ENCODE measurements at regions not wholly inside any gene's neighbourhood (a gene's known extent, or its start where the extent isn't known, plus 50 kb on each side); places are given as distances from the start of the nearest gene placed in this dataset.

GRCh38 chr4:133823177-133823576 lies 378.4 kb downstream of the PABPC4L start:
- H3K27ac ChIP-seq = no peak overlapping the region

GRCh38 chr4:133812954-133813353 lies 388.6 kb downstream of the PABPC4L start:
- Histone ChIP-seq H3K27me3 (no peaks in the 10 kb centered on the region), H3K4me1 (no peaks in the 10 kb centered on the region), H3K9me3 (peaks cover 0 to 18% (median 0%) of the 10 kb centered on the region in 4 donors), H3K27ac (no peak overlapping the region), H3K36me3 (no peaks in the 10 kb centered on the region), H3K4me3 (no peak overlapping the region)
- no peak for TF ChIP-seq POLR2A (IDR thresholded peaks at IDR 0.05)
- no peak for TF ChIP-seq EP300 (IDR thresholded peaks at IDR 0.05)
- TF ChIP-seq CTCF (IDR thresholded peaks at IDR 0.05) = no peak
- WGBS, 2 donors = 63 to 70% methylated on average over 2 of the region's 2 CpGs
- DNase-seq (ENCODE audit: low spot score in 2 of 2) = no peak

More at GRCh38 chr4:133823177-133823576, 378.4 kb downstream of the PABPC4L start:
- H3K4me1 ChIP-seq = no peaks in the 10 kb centered on the region
- no peak overlapping the region for H3K4me3 ChIP-seq
- H3K27me3 ChIP-seq = no peaks in the 10 kb centered on the region
- TF ChIP-seq CTCF (IDR thresholded peaks at IDR 0.05) (no peak), EP300 (IDR thresholded peaks at IDR 0.05) (no peak), POLR2A (IDR thresholded peaks at IDR 0.05) (no peak)
- no peaks in the 10 kb centered on the region for H3K36me3 ChIP-seq
- H3K9me3 ChIP-seq = peaks cover 0 to 2% (median 0%) of the 10 kb centered on the region in 4 donors
- DNase-seq (ENCODE audit: low spot score in 2 of 2) = no peak
- 84 to 86% methylated on average over 3 of the region's 3 CpGs for WGBS, 2 donors

GRCh38 chr4:133812236-133812635 lies 389.4 kb downstream of the PABPC4L start:
- Histone ChIP-seq H3K36me3 (no peaks in the 10 kb centered on the region), H3K4me3 (no peak overlapping the region), H3K9me3 (peaks cover 0 to 12% (median 0%) of the 10 kb centered on the region in 4 donors), H3K27ac (no peak overlapping the region), H3K27me3 (no peaks in the 10 kb centered on the region), H3K4me1 (no peaks in the 10 kb centered on the region)
- no peak for DNase-seq (ENCODE audit: low spot score in 2 of 2)
- TF ChIP-seq CTCF (IDR thresholded peaks at IDR 0.05) (no peak), EP300 (IDR thresholded peaks at IDR 0.05) (no peak), POLR2A (IDR thresholded peaks at IDR 0.05) (no peak)

- H3K36me3 ChIP-seq = no peaks in the 10 kb centered on the region
- no peak for DNase-seq (ENCODE audit: low spot score in 2 of 2)
- no peaks in the 10 kb centered on the region for H3K4me1 ChIP-seq
- H3K27me3 ChIP-seq = no peaks in the 10 kb centered on the region
- no peaks in the 10 kb centered on the region for H3K9me3 ChIP-seq
- no peak overlapping the region for H3K27ac ChIP-seq
- no peak overlapping the region for H3K4me3 ChIP-seq
- 68% methylated on average over 3 of the region's 3 CpGs for WGBS, 2 donors
- TF ChIP-seq POLR2A (IDR thresholded peaks at IDR 0.05) = no peak
- no peak for TF ChIP-seq EP300 (IDR thresholded peaks at IDR 0.05)
- TF ChIP-seq CTCF (IDR thresholded peaks at IDR 0.05) = no peak
These were observed 393.4 kb downstream of the PABPC4L start for GRCh38 chr4:133808151-133808550.

GRCh38 chr4:133803341-133803740 lies 398.2 kb downstream of the PABPC4L start:
- H3K27me3 ChIP-seq = no peaks in the 10 kb centered on the region
- no peaks in the 10 kb centered on the region for H3K36me3 ChIP-seq
- WGBS, 2 donors = 92 to 93% methylated on average over 2 of the region's 2 CpGs
- no peaks in the 10 kb centered on the region for H3K9me3 ChIP-seq
- DNase-seq (ENCODE audit: low spot score in 2 of 2) = no peak
- TF ChIP-seq POLR2A (IDR thresholded peaks at IDR 0.05) = no peak
- no peak for TF ChIP-seq EP300 (IDR thresholded peaks at IDR 0.05)
- no peak for TF ChIP-seq CTCF (IDR thresholded peaks at IDR 0.05)
- no peaks in the 10 kb centered on the region for H3K4me1 ChIP-seq
- no peak overlapping the region for H3K4me3 ChIP-seq
- H3K27ac ChIP-seq = no peak overlapping the region

All from tibial nerve (tissue), 4 donors.